ENCODE measurements at regions not wholly inside any gene's neighbourhood (a gene's known extent, or its start where the extent isn't known, plus 50 kb on each side); places are given as distances from the start of the nearest gene placed in this dataset.

GRCh38 chr18:66979009-66979408 is 375.1 kb upstream of the CDH19 start:
- TF ChIP-seq, protein P1, sequence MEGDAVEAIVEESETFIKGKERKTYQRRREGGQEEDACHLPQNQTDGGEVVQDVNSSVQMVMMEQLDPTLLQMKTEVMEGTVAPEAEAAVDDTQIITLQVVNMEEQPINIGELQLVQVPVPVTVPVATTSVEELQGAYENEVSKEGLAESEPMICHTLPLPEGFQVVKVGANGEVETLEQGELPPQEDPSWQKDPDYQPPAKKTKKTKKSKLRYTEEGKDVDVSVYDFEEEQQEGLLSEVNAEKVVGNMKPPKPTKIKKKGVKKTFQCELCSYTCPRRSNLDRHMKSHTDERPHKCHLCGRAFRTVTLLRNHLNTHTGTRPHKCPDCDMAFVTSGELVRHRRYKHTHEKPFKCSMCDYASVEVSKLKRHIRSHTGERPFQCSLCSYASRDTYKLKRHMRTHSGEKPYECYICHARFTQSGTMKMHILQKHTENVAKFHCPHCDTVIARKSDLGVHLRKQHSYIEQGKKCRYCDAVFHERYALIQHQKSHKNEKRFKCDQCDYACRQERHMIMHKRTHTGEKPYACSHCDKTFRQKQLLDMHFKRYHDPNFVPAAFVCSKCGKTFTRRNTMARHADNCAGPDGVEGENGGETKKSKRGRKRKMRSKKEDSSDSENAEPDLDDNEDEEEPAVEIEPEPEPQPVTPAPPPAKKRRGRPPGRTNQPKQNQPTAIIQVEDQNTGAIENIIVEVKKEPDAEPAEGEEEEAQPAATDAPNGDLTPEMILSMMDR (IDR thresholded peaks at IDR 0.05; ENCODE audit: insufficient read depth, low read length, poor library complexity, severe bottlenecking), result no peak
- no peak for TF ChIP-seq EZH2phosphoT487 (conservative IDR thresholded peaks at IDR 0.05; ENCODE audit: low read length)

Measured in SU-DHL-6 (cell line).